Mucosa of rectum (tissue), 2 donors: ENCODE measurements at regions not wholly inside any gene's neighbourhood (a gene's known extent, or its start where the extent isn't known, plus 50 kb on each side); places are given as distances from the start of the nearest gene placed in this dataset.

Experiments
- H3K27ac ChIP-seq, 2 donors: one replicate each; pipeline ENCODE4 v1.7.0; 2013; ENCODE audit warnings: inconsistent platforms in 2 of 2, low read depth in 2 of 2, low read length in 2 of 2
- H3K27me3 ChIP-seq, 2 donors: one replicate each; pipeline ENCODE4 v1.7.0; 2013; ENCODE audit warnings: low read length in 2 of 2; ENCODE audit not compliant: control insufficient read depth in 2 of 2, insufficient read depth in 2 of 2
- H3K36me3 ChIP-seq, 2 donors: one replicate each; pipeline ENCODE4 v1.7.0; 2013; ENCODE audit warnings: low read length in 2 of 2; ENCODE audit not compliant: control insufficient read depth in 2 of 2, insufficient read depth in 2 of 2
- H3K4me1 ChIP-seq, 2 donors: one replicate each; pipeline ENCODE4 v1.7.0; 2013; ENCODE audit warnings: low read length in 2 of 2, mild to moderate bottlenecking in 1 of 2; ENCODE audit not compliant: control insufficient read depth in 2 of 2, insufficient read depth in 2 of 2
- H3K4me3 ChIP-seq, 2 donors: one replicate each; pipeline ENCODE4 v1.7.0; 2013; ENCODE audit warnings: low read length in 2 of 2
- H3K9ac ChIP-seq, 2 donors: one replicate each; pipeline ENCODE4 v1.7.0; 2013; ENCODE audit warnings: low read length in 2 of 2, low read depth in 1 of 2, mild to moderate bottlenecking in 1 of 2
- H3K9me3 ChIP-seq, 2 donors: one replicate each; pipeline ENCODE4 v1.7.0; 2013; ENCODE audit warnings: low read length in 2 of 2; ENCODE audit not compliant: control insufficient read depth in 2 of 2
- donor health status: healthy.
- donor health status: Normal muscosa, but diverticular disease.

DNA sequence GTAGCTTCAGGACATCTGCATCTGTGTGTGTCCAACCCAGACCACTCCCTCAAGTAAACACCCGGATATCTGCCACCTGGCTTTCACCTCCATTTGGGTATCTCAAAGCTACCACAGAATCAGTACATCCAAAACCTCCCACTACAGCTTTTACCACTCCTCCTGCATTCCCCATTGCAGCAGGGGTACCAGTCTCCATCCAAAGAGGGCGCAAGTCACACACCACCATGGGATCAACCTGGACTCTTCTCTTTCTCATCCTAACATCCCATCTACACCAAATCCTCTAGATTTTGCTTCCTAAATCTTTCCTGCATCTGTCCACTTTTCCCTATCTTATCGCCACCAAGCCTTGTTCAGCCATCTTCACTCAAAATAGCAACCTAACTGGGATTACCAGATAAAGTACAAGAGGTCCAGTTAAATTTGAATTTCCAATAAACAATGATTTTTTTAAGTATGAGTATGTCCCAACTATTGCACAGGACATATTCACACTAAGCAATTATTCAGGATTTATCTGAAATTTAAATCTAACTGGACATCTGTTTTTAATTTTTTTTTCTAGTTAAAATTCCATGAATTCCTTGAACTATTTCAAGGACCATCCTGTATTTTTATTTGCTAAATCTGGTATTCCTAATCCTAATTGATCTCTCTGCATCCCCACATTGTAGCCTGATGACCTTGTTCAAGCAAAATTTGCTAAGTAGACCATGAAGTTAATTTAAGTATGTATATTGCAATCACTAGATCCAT, 164.3 kb upstream of the MLN start:
- Histone ChIP-seq H3K4me1 (no peaks in the 10 kb centered on the region), H3K4me3 (no peak overlapping the region), H3K9me3 (peaks cover 0 to 4% of the 10 kb centered on the region in 2 donors), H3K9ac (no peak overlapping the region), H3K27me3 (no peaks in the 10 kb centered on the region), H3K36me3 (no peaks in the 10 kb centered on the region), H3K27ac (no peak overlapping the region)

GRCh38 chr6:33967265-33967767, 163.5 kb upstream of the MLN start:
- H3K27me3 ChIP-seq = no peaks in the 10 kb centered on the region
- no peak overlapping the region for H3K27ac ChIP-seq
- H3K36me3 ChIP-seq = no peaks in the 10 kb centered on the region
- peaks cover 0 to 4% of the 10 kb centered on the region in 2 donors for H3K9me3 ChIP-seq
- H3K4me1 ChIP-seq = no peaks in the 10 kb centered on the region
- H3K9ac ChIP-seq = no peak overlapping the region
- no peak overlapping the region for H3K4me3 ChIP-seq

GRCh38 chr6:33966536-33966935, 162.7 kb upstream of the MLN start:
- no peaks in the 10 kb centered on the region for H3K27me3 ChIP-seq
- H3K36me3 ChIP-seq = no peaks in the 10 kb centered on the region
- H3K4me3 ChIP-seq = no peak overlapping the region
- no peaks in the 10 kb centered on the region for H3K4me1 ChIP-seq
- no peak overlapping the region for H3K27ac ChIP-seq
- H3K9me3 ChIP-seq = peaks cover 0 to under 1% of the 10 kb centered on the region in 2 donors
- no peak overlapping the region for H3K9ac ChIP-seq

- Histone ChIP-seq H3K27ac (no peak overlapping the region), H3K36me3 (no peaks in the 10 kb centered on the region), H3K4me3 (no peak overlapping the region), H3K9ac (no peak overlapping the region), H3K4me1 (no peaks in the 10 kb centered on the region), H3K9me3 (no peaks in the 10 kb centered on the region), H3K27me3 (no peaks in the 10 kb centered on the region)
These were observed 162.0 kb upstream of the MLN start for GRCh38 chr6:33965766-33966165.

GRCh38 chr6:33964387-33964786, 160.6 kb upstream of the MLN start:
- H3K27me3 ChIP-seq = no peaks in the 10 kb centered on the region
- no peak overlapping the region for H3K9ac ChIP-seq
- H3K4me3 ChIP-seq = no peak overlapping the region
- no peaks in the 10 kb centered on the region for H3K9me3 ChIP-seq
- H3K36me3 ChIP-seq = no peaks in the 10 kb centered on the region
- no peaks in the 10 kb centered on the region for H3K4me1 ChIP-seq
- no peak overlapping the region for H3K27ac ChIP-seq

- H3K4me3 ChIP-seq = no peak overlapping the region
- H3K9me3 ChIP-seq = no peaks in the 10 kb centered on the region
- H3K4me1 ChIP-seq = no peaks in the 10 kb centered on the region
- H3K9ac ChIP-seq = no peak overlapping the region
- H3K27ac ChIP-seq = no peak overlapping the region
- H3K36me3 ChIP-seq = no peaks in the 10 kb centered on the region
- H3K27me3 ChIP-seq = no peaks in the 10 kb centered on the region
These were observed 159.4 kb upstream of the MLN start for GRCh38 chr6:33963136-33963750.

GRCh38 chr6:33962246-33963027, 158.6 kb upstream of the MLN start:
- H3K27me3 ChIP-seq = no peaks in the 10 kb centered on the region
- H3K9me3 ChIP-seq = no peaks in the 10 kb centered on the region
- no peak overlapping the region for H3K27ac ChIP-seq
- no peak overlapping the region for H3K4me3 ChIP-seq
- H3K4me1 ChIP-seq = no peaks in the 10 kb centered on the region
- H3K36me3 ChIP-seq = no peaks in the 10 kb centered on the region
- no peak overlapping the region for H3K9ac ChIP-seq

GRCh38 chr6:33961691-33962090, 157.9 kb upstream of the MLN start:
- no peaks in the 10 kb centered on the region for H3K36me3 ChIP-seq
- no peaks in the 10 kb centered on the region for H3K4me1 ChIP-seq
- H3K4me3 ChIP-seq = no peak overlapping the region
- H3K9me3 ChIP-seq = no peaks in the 10 kb centered on the region
- H3K27me3 ChIP-seq = no peaks in the 10 kb centered on the region
- H3K9ac ChIP-seq = no peak overlapping the region
- no peak overlapping the region for H3K27ac ChIP-seq

DNA sequence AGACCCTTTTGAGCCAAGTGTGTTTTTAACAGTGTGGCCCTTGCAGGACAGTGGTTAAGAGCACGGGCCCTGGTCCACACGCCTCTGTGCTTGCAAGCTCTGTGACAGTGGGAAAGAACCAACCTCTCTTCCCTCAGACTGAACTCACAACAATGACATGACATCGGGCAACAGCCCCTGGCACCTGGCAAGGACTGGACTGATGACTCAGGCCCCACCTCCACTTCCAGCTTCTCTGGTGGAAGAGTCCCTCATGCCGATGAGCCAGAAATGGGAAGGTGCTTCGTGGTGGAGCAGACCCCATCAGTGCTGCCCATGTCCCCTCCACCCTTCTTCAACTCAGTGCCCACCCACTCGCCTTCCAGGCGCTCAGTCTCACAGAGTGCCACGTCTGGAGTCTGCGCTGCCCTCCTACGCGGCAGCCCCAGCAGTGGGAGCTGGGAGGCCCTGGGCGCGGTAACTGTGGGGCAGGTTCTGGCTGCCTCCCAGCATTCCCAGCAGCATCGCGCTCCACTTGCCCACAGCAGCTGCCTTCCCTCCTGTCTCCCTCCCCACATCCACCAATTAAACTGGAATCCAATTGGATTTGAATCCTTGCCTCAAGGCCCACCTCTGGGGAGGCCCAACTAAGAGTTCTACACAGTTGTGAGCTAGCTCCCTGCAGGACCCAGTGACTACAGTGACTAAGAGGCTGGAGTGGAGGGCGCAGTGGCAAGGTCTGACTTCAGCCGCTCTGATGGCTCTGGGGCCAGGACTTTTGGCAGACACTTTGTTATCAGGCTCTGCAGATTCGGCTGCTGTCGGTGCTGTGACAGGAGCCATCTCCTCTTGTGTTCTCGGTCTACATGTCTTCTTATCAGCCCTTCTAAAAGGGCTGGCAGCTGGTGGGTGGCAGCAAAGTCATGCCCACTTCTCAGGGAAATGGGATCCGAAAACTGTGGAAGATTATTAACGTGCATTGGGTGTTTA, 156.8 kb upstream of the MLN start:
- H3K27me3 ChIP-seq = no peaks in the 10 kb centered on the region
- no peaks in the 10 kb centered on the region for H3K4me1 ChIP-seq
- no peaks in the 10 kb centered on the region for H3K36me3 ChIP-seq
- no peak overlapping the region for H3K9ac ChIP-seq
- no peak overlapping the region for H3K27ac ChIP-seq
- no peaks in the 10 kb centered on the region for H3K9me3 ChIP-seq
- no peak overlapping the region for H3K4me3 ChIP-seq
